H1 (cell line): ENCODE measurements at regions not wholly inside any gene's neighbourhood (a gene's known extent, or its start where the extent isn't known, plus 50 kb on each side); places are given as distances from the start of the nearest gene placed in this dataset.

Source experiments
- EP300 ChIP-seq, 2 experiments: IDR thresholded peaks; 1 replicate in 1 of 2; 2 replicates in 1 of 2; pipeline ENCODE4 v1.6.1; 2011 to 2012; ENCODE audit warnings: low read depth in 2 of 2, low read length in 2 of 2, mild to moderate bottlenecking in 2 of 2, borderline replicate concordance in 1 of 2, inconsistent platforms in 1 of 2, moderate library complexity in 1 of 2
- EZH2 ChIP-seq: fragments of 200-600 bp; sonication (generic); IDR thresholded peaks from 2 replicates; pipeline ENCODE4 v1.7.1; 2012; ENCODE audit warnings: low read depth, mild to moderate bottlenecking, moderate library complexity, low read length, inconsistent platforms; ENCODE audit not compliant: severe bottlenecking
- GTF2F1 ChIP-seq: IDR thresholded peaks from 2 replicates; pipeline ENCODE4 v1.6.1; 2012; ENCODE audit warnings: low read depth, low read length, improper control_type of control experiment, borderline replicate concordance
- POLR2A ChIP-seq, 2 experiments: IDR thresholded peaks; 1 replicate in 1 of 2; 2 replicates in 1 of 2; pipeline ENCODE4 v1.6.1; 2011; ENCODE audit warnings: low read depth in 2 of 2, low read length in 2 of 2, mild to moderate bottlenecking in 2 of 2; ENCODE audit errors: control extremely low read depth in 1 of 2
- RAD21 ChIP-seq, 2 experiments: IDR thresholded peaks in 1 of 2; conservative IDR thresholded peaks in 1 of 2; 2 replicates each; pipeline ENCODE4 v1.6.1; 2011; ENCODE audit warnings: low read depth in 2 of 2, low read length in 2 of 2, improper control_type of control experiment in 1 of 2, inconsistent platforms in 1 of 2, mild to moderate bottlenecking in 1 of 2, moderate library complexity in 1 of 2
- RFX5 ChIP-seq: IDR thresholded peaks from 2 replicates; pipeline ENCODE4 v1.6.1; 2011; ENCODE audit warnings: low read depth, low read length, improper control_type of control experiment, borderline replicate concordance
- RNF2 ChIP-seq: fragments of 200-900, 300-1000 bp; sonication (generic); IDR thresholded peaks from 2 replicates; pipeline ENCODE4 v1.7.1; 2016; ENCODE audit warnings: borderline replicate concordance, low read depth, mild to moderate bottlenecking, antibody characterized with exemption, low read length; ENCODE audit not compliant: poor library complexity, severe bottlenecking; ENCODE audit errors: missing control alignments
- SP1 ChIP-seq: IDR thresholded peaks from 2 replicates; pipeline ENCODE4 v1.6.1; 2011; ENCODE audit warnings: low read depth, low read length
- SUZ12 ChIP-seq: fragments of 200-600 bp; sonication (generic); IDR thresholded peaks from 2 replicates; pipeline ENCODE4 v1.6.1; 2012; ENCODE audit warnings: mild to moderate bottlenecking, inconsistent platforms, low read length, moderate library complexity, mixed read lengths
- TEAD4 ChIP-seq: IDR thresholded peaks from 2 replicates; pipeline ENCODE4 v1.6.1; 2012; ENCODE audit warnings: low read depth, low read length, inconsistent platforms, mixed read lengths
- ZNF274 ChIP-seq: IDR thresholded peaks from 2 replicates; pipeline ENCODE4 v1.7.0; 2012; ENCODE audit warnings: low read length, borderline replicate concordance; ENCODE audit errors: extremely low read depth
- TF ChIP-seq, protein P1 (sequence below), 3 experiments: IDR thresholded peaks; 1 replicate in 2 of 3; 2 replicates in 1 of 3; pipeline versions ENCODE4 v1.5.1 to v1.6.1; 2011; ENCODE audit warnings: low read length in 3 of 3, mild to moderate bottlenecking in 3 of 3, inconsistent platforms in 2 of 3, low read depth in 1 of 3, moderate library complexity in 1 of 3; ENCODE audit not compliant: insufficient read depth in 1 of 3; ENCODE audit errors: control extremely low read depth in 1 of 3
- TF ChIP-seq, protein P2 (sequence below): IDR thresholded peaks from 2 replicates; pipeline ENCODE4 v1.6.1; 2012; ENCODE audit warnings: low read length, inconsistent platforms
- TF ChIP-seq, protein P3 (sequence below): IDR thresholded peaks from 2 replicates; pipeline ENCODE4 v1.6.1; 2012; ENCODE audit warnings: inconsistent platforms

DNA sequence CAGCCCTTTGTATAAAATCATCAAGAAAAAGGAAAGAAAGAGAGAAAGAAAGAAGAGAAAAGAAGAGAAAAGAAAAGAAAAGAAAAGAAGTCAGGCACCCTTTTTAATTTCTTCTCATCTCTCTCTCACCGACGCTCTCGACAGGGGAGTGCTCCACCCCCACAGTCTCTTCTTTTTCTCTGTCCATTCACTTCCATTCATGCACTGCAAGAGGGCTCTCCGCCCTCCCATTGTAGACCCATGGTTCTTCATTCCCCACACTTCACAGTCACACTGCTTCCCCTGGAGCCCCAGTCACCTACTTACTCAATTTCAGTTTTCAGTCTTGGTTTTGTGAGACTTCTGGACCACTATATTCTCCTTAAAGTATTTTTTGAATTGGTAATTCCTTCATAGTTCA is 254.7 kb downstream of the SOX2 start:
- TF ChIP-seq RFX5 (no peak), POLR2A (IDR thresholded peaks at IDR 0.05; ENCODE audit: control extremely low read depth in 1 of 2, low read depth in 2 of 2, low read length in 2 of 2) (no peak), SP1 (no peak), SUZ12 (no peak), EP300 (IDR thresholded peaks at IDR 0.05; ENCODE audit: borderline replicate concordance in 1 of 2, low read depth in 2 of 2, low read length in 2 of 2) (no peak), ZNF274 (no peak), EZH2 (no peak), TEAD4 (no peak), GTF2F1 (no peak), RAD21 (IDR thresholded peaks at IDR 0.05 in 1 of 2, conservative IDR thresholded peaks at IDR 0.05 in 1 of 2; ENCODE audit: low read depth in 2 of 2, low read length in 2 of 2) (no peak; a peak in 1 of 4 replicates), RNF2 (no peak)
- TF ChIP-seq, protein P1, sequence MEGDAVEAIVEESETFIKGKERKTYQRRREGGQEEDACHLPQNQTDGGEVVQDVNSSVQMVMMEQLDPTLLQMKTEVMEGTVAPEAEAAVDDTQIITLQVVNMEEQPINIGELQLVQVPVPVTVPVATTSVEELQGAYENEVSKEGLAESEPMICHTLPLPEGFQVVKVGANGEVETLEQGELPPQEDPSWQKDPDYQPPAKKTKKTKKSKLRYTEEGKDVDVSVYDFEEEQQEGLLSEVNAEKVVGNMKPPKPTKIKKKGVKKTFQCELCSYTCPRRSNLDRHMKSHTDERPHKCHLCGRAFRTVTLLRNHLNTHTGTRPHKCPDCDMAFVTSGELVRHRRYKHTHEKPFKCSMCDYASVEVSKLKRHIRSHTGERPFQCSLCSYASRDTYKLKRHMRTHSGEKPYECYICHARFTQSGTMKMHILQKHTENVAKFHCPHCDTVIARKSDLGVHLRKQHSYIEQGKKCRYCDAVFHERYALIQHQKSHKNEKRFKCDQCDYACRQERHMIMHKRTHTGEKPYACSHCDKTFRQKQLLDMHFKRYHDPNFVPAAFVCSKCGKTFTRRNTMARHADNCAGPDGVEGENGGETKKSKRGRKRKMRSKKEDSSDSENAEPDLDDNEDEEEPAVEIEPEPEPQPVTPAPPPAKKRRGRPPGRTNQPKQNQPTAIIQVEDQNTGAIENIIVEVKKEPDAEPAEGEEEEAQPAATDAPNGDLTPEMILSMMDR (IDR thresholded peaks at IDR 0.05; ENCODE audit: control extremely low read depth in 1 of 3, insufficient read depth in 1 of 3, low read depth in 1 of 3, low read length in 3 of 3): no peak
- TF ChIP-seq, protein P2, sequence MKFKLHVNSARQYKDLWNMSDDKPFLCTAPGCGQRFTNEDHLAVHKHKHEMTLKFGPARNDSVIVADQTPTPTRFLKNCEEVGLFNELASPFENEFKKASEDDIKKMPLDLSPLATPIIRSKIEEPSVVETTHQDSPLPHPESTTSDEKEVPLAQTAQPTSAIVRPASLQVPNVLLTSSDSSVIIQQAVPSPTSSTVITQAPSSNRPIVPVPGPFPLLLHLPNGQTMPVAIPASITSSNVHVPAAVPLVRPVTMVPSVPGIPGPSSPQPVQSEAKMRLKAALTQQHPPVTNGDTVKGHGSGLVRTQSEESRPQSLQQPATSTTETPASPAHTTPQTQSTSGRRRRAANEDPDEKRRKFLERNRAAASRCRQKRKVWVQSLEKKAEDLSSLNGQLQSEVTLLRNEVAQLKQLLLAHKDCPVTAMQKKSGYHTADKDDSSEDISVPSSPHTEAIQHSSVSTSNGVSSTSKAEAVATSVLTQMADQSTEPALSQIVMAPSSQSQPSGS: no peak
- TF ChIP-seq, protein P3, sequence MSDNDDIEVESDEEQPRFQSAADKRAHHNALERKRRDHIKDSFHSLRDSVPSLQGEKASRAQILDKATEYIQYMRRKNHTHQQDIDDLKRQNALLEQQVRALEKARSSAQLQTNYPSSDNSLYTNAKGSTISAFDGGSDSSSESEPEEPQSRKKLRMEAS: no peak
